NCI-H748 (cell line): ENCODE measurements at regions not wholly inside any gene's neighbourhood (a gene's known extent, or its start where the extent isn't known, plus 50 kb on each side); places are given as distances from the start of the nearest gene placed in this dataset.

Experiments
- DNase-seq: peaks from one replicate; lab custom pipeline; 2025; ENCODE audit not compliant: unreplicated experiment; lab: John Stamatoyannopoulos, UW

GRCh38 chr9:79120533-79120932, 451.2 kb upstream of the TLE4 start:
- peak; percentile 75 for DNase-seq

GRCh38 chr9:79120941-79121340, 450.8 kb upstream of the TLE4 start:
- no peak for DNase-seq

DNA sequence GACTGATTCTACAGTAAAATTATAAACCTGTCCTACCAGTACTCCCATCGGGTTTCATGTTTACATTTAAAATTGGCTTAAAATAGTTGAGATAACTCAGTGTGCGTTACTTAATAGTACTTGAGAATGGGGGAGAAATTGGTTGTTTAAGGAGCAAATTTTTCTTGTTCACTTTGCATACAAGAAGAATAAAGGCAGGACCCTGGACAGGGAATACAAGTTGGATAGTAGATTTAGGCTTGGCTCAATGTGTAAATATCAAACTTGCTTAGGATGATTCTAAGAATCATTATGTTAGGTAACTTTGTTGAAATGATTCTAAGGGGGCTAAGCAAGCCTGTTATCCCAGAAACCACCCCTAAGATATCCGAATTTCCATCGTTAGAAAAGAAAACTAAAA, 448.4 kb upstream of the TLE4 start:
- DNase-seq: no peak

GRCh38 chr9:79127661-79128060, 444.1 kb upstream of the TLE4 start:
- no peak for DNase-seq

DNA sequence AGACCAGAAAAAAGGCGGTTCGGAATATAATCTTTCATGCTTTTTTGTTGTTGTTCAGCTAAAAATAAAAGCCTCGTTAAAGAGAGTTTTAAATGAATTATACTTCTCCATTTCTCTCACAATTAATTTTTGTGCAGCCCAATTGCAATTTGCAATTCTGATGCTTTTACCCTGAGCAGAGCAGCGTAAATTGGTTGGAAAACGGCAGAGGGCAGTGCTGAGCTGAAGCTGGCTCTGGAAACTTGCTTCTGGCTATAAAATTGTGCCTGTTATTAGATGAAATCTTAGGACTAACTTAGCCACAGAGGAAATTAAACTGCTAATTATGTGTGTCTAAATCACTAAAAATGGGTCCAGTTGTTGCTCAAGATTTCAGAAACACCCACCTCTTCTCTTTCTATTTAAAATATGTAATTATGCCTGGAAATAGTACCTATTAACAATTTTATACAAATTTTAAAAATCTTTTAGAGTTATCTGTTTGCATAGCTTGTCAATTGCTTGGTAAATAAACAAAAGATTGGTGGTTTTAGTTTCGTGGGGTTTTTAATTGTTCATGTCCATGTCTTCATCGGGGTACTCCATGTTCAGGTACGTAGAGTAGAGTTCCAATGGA, 441.8 kb upstream of the TLE4 start:
- DNase-seq: peak; percentile 66

DNA sequence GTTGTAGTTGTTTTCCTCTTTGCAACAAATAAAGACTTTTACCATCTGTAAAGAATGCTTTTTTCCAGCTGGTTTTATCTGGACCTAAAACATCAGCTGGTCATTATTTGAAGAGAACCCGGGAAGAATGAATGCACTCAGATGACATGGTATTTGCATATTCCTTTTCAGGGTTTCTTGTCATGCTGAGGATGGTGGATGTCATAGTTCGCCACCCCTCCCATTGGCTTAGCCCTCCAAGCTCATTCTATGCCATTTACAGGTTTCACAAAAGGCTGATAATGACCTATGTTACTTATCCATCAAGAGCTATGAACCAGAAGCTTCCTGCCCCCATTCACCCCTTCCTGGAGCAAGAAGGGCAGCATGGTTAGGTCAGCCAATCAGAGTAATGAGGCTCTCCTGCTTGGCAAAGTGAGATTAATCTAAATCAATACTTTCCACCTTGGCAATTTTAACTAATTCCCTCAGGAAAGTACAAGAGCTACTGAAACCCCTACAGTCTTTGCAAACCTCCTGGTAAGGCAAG, 440.5 kb upstream of the TLE4 start:
- no peak for DNase-seq

DNA sequence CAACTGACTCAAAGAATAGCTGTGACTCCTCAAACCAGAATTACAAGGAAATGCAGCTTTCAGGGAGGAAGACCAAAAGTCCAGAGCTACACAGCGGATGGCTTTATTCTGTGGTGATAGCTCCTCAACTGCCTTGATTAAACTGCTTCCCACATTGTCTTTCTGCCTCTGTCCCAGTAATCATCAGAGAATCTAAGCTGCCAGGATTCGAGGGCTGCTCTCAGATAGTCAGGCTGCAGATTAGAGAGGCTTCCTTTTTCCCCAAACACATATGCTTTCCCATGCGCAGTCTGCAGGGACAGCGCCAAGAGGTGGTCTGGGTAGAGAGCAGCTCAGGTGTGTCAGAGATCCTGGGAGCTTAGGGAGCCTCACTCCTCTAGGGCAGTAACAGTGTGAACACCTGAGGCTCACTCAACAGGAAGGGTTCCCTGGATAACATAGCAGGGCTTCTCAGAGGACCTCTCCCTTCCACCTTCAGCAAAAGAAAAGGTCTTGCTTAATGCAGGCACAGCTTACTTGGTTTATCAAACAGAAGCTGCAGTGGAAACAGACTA, 439.9 kb upstream of the TLE4 start:
- no peak for DNase-seq

DNA sequence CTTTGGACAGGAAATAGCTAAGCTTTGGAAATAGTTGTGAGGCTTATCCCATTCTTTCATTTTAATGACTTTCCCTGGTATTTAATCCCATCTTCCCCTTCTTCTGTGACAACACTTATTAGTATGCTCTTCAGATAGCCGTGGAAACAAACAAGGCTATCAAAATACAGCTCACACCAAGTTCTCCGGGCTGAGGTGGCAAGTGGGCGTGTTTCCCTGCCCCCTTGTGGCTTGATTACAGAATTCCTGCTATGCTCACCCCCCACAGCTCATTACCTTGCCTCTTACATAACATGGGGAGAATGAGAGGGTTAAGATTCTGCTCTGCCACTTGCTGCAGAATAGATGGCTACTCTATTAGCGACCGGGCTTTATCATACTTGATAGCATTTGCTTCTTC, 437.1 kb upstream of the TLE4 start:
- DNase-seq: peak; percentile 78

- DNase-seq: no peak
Observed at GRCh38 chr9:79135681-79136415, 435.9 kb upstream of the TLE4 start.

- no peak for DNase-seq
Observed at GRCh38 chr9:79140751-79141150, 431.0 kb upstream of the TLE4 start.

DNA sequence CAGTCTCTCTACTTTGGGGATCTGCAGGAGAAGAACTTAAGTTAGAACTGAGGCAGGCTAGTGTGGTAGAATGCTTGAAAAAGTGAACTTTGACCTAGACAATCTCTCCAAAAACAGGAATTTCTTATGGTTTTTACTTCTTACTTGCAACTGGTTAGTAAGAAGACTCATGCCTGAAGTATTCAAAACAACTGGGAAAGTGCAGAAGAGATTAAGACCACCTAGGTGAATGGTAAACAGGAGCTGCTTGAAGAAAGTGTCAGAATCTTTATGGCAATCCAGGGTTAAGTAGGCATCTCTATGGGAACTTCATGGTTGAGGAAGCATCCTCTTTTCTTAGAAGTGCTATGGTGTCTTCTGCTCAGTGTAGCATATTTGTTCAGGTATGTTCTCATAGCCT, 428.6 kb upstream of the TLE4 start:
- DNase-seq: no peak

GRCh38 chr9:79145442-79145841, 426.3 kb upstream of the TLE4 start:
- no peak for DNase-seq

DNA sequence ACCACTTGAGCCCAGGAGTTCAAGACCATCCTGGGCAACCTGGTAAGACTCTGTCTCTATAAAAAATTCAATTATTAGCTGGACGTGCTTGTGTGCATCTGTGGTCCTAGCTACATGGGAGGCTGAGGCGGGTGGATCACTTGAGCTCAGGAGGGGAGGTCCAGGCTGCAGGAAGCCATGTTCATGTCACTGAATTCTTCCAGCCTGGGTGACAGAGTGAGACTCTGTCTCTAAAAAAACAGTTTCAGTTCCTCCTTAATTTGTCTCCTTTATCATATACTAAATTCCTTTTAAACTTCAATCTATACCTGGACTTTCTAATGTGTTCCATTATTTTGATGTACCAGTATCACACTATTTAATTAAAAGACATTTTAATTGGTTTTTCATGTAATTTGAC, 422.2 kb upstream of the TLE4 start:
- DNase-seq: no peak

GRCh38 chr9:79151791-79152190, 420.0 kb upstream of the TLE4 start:
- DNase-seq: no peak

- DNase-seq: no peak
Observed at GRCh38 chr9:79152306-79152705, 419.5 kb upstream of the TLE4 start.

DNA sequence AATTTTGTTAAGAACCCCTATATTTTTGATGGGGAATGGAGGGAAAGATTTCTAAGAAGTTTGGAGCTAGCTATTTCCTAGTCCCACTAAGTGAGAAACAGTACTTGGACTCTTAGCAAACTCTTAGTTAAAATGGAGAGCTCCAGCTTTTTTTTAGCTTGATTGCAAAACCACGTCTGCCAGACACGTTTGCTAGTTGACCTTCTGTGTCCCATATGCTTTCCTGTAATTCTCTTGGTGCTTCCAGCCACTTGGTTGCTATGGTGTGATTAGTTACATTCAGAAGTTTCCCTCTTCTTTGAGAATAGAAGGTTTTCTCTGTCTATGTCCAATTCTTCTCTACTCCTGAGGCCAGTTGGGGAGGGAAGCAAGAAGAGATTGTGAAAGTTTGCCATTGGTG, 417.0 kb upstream of the TLE4 start:
- no peak for DNase-seq

- DNase-seq: peak; percentile 60
Observed at GRCh38 chr9:79155308-79155707, 416.5 kb upstream of the TLE4 start.

DNA sequence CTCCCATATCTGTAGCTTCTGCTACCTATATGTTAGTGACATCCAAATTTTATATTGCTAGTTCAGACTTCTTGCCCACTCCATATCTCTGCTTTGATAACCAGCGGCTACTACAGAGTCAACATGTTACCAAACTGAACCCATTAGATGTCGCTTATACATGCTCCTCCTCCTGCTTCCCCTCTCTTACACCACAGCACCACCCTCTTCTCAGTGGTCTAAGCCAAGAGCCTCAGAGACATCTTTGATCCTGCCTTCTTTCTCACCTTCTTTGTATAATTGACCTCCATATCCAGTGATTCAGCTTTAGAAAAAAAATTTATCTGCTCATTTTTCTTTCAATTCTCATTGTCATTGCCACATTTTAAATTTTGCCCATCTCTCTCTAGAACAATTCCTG, 408.2 kb upstream of the TLE4 start:
- no peak for DNase-seq

DNA sequence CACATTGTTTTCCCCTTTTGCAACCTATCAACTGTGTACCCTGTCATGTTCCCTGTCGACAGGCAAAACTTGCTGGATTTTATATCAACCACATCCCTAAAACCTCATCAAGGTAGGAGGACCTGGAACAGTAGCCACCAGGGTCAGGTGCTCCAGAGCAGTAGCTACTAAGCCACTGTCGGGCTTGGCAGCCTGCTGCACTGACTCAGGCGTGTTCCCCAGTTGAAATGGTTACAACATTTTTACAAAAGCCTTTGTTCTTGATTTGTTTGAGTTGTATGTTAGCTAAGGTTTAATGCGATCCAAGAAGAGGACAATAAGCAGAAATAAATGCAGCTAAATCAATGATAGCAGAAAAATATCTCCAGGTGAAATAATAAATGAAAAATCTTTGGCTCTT, 407.4 kb upstream of the TLE4 start:
- DNase-seq: no peak

- DNase-seq: no peak
Observed at GRCh38 chr9:79165020-79165780, 406.6 kb upstream of the TLE4 start.

GRCh38 chr9:79166005-79166404, 405.8 kb upstream of the TLE4 start:
- peak; percentile 20 for DNase-seq

GRCh38 chr9:79170643-79171042, 401.1 kb upstream of the TLE4 start:
- DNase-seq: no peak
